A549 (cell line): ENCODE measurements at regions not wholly inside any gene's neighbourhood (a gene's known extent, or its start where the extent isn't known, plus 50 kb on each side); places are given as distances from the start of the nearest gene placed in this dataset.

Source experiments
- CEBPB ChIP-seq, 2 experiments: fragments of >200 bp in 1 of 2; sonication (Bioruptor Twin) in 1 of 2; formaldehyde crosslinking in 1 of 2; IDR thresholded peaks; 2 replicates each; pipeline ENCODE4 v1.6.1; 2012 to 2016
- TF ChIP-seq, protein P1 (sequence below): fragments of >200 bp; sonication (Bioruptor Twin); formaldehyde crosslinking; IDR thresholded peaks from 3 replicates; pipeline ENCODE4 v1.5.1; 2016
- TF ChIP-seq, protein P2 (sequence below): fragments of 150-350 bp; IDR thresholded peaks from 2 replicates; pipeline ENCODE4 v1.6.1; 2014; ENCODE audit warnings: low read depth, mild to moderate bottlenecking, low read length

GRCh38 chr5:83815661-83816060, 95.0 kb upstream of the HAPLN1 start:
- TF ChIP-seq, protein P1, sequence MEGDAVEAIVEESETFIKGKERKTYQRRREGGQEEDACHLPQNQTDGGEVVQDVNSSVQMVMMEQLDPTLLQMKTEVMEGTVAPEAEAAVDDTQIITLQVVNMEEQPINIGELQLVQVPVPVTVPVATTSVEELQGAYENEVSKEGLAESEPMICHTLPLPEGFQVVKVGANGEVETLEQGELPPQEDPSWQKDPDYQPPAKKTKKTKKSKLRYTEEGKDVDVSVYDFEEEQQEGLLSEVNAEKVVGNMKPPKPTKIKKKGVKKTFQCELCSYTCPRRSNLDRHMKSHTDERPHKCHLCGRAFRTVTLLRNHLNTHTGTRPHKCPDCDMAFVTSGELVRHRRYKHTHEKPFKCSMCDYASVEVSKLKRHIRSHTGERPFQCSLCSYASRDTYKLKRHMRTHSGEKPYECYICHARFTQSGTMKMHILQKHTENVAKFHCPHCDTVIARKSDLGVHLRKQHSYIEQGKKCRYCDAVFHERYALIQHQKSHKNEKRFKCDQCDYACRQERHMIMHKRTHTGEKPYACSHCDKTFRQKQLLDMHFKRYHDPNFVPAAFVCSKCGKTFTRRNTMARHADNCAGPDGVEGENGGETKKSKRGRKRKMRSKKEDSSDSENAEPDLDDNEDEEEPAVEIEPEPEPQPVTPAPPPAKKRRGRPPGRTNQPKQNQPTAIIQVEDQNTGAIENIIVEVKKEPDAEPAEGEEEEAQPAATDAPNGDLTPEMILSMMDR: no peak
- TF ChIP-seq CEBPB (IDR thresholded peaks at IDR 0.05): no peak
- TF ChIP-seq, protein P2, sequence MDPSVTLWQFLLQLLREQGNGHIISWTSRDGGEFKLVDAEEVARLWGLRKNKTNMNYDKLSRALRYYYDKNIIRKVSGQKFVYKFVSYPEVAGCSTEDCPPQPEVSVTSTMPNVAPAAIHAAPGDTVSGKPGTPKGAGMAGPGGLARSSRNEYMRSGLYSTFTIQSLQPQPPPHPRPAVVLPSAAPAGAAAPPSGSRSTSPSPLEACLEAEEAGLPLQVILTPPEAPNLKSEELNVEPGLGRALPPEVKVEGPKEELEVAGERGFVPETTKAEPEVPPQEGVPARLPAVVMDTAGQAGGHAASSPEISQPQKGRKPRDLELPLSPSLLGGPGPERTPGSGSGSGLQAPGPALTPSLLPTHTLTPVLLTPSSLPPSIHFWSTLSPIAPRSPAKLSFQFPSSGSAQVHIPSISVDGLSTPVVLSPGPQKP: no peak
